ENCODE measurements at regions not wholly inside any gene's neighbourhood (a gene's known extent, or its start where the extent isn't known, plus 50 kb on each side); places are given as distances from the start of the nearest gene placed in this dataset.
"Not testable (repeated sequence)": the region's sequence is repeated elsewhere in the genome, so short reads cannot be mapped to it uniquely, and the experiment has no call there.

DNA sequence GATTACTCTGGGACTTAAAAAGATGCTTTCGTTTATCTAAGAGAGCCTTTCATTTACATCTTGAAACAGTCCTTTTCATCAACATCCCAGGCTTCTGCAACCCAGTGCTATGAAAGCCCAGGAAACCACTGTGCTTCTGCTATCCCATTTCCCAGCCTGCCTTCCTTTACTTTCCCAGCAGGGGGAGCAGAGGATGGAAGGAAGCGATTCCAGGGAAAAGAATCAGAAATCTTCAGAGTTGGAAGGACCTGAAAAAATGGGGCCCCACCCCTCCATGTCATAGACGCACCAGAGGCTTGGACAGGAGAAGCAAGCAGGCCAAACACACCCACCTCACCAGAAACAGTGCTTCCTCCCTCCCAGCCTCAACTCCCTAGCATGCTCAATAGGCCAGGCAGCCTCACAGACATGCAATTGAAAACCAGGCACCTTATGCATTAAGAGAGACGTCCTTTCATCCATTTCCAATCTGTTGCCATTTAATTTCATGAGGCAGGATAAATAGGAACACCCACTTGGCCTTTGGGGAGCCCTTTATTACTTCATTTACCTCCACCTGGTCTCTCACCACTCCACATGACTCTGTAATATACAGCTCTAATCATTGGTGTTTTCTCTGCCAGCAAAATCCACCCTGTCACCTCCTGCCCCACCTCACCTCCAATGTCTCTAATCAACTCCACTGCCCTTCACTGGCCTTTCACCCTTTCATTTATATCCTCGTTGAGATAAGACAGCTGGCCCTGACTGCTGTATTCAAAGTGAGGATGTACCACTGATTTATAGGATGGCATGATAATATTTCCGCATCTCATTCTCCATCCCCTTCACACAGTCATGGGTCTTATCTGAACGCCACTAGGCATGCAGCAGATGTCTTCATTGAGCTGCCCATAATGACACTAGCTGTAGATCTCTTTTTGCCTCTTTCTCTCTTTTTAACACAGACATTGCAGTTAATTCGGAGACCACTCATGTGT, 583.9 kb downstream of the NTRK3 start:
- peak; percentile 26 for DNase-seq

DNA sequence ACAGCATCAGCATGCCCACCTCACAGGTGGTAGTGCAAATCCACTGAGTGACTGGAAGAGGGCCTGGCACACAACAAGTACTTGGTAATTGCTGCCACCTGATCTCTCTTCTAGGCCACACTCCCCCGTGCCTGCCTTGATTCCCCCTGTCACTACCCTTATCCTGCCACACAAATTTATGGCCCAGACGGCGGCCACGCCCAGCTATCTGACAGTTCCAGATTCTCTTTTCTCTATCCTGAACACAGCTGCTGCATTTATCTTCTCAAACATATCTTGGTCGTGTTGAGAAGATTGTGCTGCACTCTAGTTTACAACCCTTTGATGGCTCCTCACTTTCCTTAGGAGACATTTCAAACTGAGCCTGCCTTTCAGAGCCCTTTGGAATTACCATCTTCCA, 585.2 kb downstream of the NTRK3 start:
- no peak for DNase-seq

DNA sequence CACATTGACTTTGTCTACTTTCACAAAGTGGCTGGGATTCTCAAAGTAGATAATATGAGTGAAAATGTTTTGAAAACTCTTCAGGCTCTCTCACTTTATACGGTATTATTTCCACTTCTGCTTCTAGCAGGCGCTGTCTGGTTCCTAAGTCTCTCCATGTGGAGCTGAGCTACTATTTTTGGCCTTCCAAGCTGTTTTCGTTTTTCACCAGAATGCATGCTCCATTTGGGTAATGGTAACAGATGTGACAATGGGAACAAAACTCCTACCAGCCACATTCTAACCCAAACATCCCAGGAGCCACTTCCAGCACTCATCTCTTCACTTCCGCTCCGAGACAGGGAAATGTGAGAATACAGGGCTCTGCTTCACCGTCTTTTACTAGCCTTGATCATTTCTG, 586.7 kb downstream of the NTRK3 start:
- DNase-seq = no peak

DNA sequence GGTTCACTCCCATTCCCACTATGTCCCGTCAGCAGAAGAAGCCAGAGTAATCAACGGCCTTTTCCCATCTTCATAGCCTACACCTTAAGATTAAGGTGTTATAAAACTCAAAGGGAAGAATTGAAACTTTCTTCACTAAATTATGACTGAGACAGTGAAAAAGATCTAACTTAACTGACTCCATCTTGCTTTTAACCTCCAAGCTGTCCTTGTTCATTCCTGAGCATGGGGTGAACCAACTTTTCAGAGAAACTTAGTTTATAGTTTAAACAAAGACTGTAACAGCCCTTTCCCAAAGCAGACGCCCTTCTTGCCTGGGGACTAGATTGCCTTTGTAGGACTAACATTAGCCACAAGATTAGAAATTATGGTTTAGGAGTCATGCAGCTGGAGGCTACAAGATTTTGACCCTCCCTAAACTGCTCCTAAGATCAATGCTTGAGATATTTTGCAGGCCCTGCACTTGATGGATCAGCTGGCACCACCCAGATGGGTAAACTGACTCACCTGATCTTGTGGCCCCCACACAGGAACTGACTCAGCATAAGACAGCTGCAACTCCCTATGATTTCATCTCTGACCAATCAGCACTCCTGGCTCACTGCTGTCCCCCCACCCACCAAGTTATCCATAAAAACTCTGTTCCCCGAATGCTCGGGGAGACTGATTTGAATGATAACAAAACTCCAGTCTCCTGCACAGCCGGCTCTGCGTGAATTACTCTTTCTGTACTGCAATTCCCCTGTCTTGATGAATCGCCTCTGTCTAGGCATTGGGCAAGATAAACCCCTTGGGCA, 587.6 kb downstream of the NTRK3 start:
- DNase-seq = not testable (repeated sequence)

DNA sequence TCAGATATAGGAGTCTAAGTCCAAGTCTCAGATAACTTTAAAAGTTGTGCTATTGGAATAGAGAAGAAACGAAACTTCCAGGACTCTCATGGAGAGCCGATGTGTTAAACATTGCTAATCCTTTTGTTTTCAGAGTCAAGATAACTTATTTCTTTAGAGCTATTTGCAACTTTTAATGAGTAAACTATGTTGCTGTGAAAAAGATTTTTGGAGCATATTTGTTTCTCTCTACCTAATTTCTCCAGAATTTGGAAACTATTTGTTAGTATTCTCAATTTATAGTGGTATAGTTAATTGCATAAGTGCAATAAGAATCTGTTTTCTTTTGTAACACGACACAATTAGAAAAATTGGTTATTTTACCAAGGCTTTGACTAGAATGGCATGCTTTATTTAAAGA, 588.9 kb downstream of the NTRK3 start:
- DNase-seq = no peak

DNA sequence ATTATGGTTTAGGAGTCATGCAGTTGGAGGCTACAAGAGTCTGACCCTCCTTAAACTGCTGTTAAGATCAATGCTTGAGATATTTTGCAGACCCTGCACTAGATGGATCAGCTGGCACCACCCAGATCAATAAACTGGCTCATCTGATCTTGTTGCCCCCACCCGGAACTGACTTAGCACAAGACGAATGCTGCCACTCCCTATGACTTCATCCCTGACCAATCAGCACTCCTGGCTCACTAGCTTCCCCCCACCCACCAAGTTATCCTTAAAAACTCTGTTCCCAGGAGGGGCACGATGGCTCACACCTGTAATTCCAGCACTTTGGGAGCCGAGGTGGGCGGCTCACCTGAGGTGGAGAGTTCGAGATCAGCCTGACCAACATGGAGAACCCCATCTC, 594.0 kb downstream of the NTRK3 start:
- DNase-seq = no peak

DNA sequence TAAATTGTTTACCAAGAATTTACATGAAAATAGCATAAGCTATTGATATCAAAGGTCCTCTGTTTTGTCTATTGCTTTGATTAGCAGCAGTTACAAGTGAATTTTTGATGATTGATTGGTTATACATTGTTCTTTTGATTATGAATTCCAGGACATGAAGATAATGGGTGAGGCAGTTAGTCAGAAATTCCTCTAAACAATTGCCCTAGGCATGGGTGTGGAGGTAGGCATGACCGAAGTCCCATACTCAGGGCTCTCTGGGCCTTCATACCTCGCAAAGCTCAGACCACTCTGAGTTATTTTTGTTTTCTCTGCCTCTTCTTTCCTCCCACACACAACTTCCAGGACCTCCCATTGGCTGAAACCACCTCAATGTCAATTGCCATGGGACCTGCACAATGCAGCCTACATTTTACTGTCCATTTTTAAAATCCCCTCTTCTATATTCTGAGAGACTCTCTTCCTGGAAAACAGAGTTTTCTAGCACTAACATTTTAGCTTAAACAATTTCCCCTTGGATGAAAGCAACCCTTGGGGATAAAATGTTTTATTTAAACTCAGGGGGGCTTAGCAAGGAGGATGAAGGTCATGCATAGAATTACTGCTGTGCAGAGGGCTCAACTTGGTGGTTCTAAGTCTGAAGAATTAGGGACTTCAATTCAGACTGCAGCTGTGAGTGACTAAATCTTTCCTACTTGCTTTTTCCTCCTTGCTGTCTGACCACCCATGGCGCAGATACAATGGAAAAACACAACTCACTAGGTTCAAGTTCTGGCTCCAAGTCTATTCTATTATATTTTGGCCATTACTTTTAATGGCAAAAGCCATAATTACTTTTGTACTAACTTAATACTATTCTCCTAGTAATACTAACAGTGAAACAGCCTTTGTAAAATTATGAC, 594.8 kb downstream of the NTRK3 start:
- no peak for DNase-seq

DNA sequence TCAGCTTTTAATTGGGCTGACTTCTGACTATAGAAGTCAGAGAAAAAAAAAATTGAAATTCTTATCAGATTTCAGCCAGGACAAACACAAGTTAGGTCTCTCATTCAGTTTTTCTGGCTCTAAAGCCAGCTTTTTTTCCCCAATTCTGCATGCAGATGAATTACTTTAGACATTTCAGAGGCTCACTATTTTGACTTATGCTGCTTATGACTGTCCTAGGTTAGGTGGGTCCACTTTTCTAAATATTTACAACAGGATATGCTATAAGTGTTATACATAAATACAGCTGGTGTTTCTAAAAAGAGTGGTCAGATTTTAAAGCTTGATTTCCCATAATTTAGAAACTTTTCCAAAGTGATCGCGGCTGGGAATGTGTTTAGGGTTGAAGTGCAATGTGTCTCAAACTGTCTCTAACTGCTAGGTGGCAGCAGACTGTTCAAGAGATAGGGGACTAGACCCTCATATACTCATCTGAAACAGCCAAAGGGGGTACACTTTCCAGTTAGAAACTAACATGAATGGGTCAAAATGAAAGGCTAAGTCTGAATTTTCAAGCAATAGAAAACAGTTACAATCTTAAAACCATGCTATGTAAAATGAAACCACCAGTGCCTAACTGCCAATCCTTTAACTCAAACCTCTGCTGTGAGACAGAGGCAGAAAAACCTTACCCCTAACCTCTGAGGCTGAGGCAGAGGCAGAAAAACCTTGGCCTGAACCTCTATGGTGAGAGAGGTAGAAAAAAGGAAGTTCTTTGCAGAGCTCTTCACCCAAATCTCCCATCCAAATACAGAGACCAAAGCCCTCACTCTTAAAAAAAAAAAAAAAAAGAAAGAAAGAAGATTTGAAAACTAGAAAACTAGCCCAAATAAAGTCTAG, 596.0 kb downstream of the NTRK3 start:
- DNase-seq = no peak

DNA sequence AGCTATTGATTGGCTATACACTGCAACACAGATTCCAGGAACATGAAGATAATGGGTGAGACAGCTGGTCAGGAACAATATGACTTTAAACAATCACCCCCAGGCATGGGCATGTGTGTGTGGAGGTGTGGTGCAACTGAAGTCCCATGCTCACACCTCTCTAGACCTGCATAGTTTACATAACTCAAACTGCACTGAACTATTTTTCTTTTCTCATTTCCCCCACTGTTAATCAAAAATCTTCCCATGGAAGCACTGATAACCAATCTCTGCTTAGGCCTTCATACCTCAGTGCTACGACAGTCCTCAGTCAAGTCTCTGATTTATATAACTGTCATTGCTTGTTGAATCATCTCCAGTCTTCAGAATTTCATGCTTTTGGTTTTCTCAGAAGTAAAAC, 600.2 kb downstream of the NTRK3 start:
- DNase-seq = no peak

DNA sequence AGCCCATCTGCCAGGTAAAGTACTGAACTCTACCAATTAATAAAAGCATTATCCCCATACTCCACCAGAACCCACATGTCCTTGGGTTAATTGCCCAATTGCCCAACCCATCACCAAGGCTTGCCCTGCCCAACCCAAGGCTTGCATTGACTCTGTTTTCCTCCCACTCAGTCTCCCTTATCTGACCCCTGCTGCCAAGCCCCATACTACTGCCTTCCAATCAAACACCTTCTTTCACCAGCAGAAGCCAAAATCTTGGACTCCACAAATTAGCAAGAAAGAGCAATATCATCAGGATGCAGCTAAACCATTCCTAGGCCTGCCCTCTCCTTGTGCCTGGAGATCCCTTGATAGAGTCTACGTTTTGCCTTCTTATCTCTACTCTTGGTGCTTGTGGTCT, 602.9 kb downstream of the NTRK3 start:
- no peak for DNase-seq

DNA sequence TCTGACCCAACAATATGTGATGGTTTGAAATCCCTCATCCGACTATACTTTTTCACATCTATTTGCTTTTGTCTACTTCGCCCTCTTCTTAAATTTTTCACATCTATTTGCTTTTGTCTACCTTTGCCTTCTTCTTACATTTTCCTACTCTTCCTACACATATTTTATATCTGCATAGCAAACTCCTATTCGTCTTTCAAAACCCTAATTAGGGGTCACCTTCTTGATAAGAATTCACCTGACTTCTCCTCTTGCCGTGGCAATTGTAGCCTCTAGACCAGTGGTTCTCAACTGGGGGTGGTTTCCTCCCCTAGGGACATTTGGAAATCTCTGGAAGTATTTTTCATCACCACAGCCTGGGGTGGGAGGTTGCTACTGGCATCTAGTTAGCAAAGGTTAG, 607.4 kb downstream of the NTRK3 start:
- DNase-seq = no peak

DNA sequence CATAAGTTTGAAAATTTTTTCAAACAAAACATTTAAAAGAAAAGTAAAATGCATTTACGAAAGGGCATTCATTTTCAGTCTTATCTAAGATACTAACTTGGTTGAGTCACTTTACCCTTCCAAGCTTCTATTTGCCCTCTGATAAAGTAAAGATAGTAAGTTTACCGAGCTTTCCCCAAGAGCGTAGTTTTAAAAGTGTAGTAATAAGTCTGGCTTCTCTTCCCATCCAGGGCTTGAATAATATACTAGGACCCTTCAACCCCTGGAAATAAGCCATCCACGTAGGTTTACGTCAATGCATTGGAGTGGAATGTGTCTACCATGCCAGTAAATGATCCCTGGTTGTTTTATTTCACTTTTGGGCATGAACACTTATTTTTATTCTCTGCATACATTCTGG, 608.3 kb downstream of the NTRK3 start:
- no peak for DNase-seq

DNA sequence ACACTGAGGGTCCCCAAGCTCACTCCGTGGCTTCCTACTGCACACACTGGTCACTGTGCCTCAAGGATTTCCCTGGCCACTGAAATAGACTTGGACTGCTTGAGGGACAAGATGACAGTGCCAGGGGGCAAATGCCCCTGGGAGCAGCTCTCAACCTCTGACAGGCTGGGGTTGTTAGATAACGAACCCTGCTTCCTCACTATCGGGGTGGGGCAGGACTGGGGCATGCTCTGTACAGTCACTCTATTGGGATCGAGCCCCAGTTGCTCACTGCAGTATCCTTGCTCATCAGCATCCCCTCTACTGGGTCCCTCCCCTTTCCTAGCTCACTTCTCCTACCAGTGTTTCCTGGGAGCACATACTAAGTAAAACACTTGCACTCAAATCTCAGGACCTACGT, 610.8 kb downstream of the NTRK3 start:
- DNase-seq = no peak

DNA sequence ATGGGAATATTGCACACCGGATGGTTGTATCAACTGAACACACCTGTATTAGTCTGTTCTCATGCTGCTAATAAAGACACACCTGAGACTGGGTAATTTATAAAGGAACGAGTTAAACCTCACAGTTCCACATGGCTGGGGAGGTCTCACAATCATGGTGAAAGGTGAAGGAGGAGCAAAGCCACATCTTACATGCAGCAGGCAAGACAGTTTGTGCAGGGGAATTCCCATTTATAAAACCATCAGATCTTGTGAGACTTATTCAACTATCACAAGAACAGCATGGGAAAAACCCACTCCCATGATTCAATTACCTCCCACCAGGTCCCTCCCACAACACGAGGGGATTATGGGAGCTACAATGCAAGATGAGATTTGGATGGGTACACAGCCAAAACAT, 613.5 kb downstream of the NTRK3 start:
- not testable (repeated sequence) for DNase-seq

DNA sequence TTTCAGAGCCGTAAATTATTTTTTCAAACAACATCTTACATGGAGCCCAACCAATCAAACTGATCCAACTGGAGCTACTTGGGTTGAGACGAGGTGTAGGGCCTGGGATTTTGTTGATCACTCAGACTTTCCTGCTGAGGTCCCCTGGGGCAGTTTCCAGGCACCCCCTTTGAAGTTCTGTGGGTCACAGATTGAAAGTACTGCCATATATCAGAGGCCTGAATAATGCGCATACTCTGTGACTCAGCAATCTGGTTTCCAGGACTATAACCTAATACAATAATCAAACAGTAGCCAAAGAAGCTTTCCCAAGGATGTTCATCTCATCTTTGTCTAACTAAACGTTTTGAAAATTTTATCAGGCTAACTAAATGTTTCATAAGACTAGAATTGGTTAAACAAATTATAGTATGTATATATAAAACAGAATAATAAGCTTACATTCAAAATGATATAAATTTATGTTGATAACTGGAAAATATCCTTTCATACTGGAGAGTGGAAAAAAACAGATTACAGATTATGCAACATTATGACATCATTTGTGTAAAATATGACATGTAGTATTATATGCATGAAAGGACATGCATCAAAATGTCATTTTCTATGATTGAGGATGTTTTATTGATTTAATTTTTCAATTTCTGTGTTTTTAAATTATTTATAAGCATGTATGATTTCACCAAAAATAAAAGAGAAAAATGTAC, 617.1 kb downstream of the NTRK3 start:
- no peak for DNase-seq

DNA sequence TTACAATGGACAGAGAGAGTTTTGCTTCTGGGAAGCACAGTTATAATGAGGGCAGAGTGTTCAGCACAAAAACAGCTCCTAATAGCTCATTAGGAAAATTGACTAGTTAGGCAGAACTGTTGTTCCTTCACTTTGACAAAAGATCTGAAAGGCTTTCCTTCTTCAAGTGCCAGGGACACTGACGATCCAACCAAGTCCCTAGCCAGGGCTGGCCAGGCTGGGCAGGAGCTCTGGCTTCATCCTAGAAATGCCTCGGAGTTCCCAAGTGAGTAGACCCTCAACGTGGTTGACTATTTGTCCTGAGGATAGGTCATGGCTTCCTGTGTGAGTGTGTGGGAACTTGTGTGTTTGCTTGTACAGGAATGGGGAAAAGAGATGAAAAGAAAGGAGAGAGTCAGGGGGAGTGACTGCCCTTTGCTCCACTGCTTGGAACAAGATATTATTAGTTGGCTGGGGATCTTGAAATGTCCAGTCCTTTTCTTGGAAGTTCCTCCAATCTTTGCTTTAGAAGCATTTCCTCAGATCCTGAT, 617.9 kb downstream of the NTRK3 start:
- DNase-seq = peak; percentile 74

DNA sequence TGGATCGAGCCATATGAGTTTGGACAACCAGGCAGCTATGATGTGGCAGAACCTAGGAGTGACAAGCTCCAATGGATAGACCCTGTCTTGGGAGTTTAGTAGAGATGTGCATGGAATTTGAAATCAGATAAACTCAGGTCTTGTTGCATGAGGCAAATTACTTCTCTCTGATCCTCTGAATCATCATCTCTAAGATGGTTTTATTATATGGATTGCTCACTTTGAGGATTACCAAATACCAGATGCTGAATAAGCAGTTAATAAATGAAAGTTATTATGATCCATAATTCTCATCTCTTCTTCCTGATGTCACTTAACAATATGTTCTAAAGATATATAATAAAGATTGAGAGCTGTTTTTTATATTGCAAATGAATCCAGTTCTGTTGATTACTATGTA, 622.2 kb downstream of the NTRK3 start:
- DNase-seq = no peak

DNA sequence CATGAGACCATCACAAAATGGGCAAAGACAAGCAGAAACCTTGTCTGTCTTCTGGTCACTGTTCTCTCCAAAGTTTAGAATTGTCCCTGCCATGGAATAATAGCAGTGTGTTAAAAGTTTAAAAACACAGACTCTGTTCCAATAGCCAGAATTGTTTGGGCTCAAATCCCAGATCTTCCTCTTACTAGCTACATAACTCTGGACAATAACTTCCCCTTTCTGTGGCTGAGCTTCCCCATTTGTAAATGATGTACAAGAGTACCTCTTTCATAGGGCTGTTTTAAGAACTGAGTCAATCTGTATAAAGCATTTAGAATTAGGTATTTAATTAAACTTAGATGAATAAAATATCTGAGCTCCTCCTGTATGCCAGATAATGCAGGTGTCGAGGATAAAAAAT, 623.0 kb downstream of the NTRK3 start:
- no peak for DNase-seq

DNA sequence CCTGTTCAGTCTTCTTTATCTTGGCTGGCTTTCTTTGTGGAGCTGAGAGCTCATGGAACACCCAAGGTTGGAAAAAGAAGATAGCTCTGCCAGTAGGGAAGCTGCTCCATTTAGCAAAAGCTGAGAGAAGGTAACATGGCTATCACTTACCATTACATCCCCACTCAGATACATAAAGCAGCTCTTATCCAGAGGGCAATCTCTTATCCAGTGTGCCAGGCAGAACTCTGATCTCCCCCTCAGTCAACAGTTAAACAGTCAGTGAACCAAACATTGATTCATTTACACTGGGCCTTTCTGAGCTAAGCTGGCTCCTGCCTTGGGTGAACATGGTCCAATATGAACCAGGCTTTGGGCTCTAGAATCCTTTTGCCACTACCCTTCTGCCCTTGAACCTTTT, 624.2 kb downstream of the NTRK3 start:
- DNase-seq = no peak

DNA sequence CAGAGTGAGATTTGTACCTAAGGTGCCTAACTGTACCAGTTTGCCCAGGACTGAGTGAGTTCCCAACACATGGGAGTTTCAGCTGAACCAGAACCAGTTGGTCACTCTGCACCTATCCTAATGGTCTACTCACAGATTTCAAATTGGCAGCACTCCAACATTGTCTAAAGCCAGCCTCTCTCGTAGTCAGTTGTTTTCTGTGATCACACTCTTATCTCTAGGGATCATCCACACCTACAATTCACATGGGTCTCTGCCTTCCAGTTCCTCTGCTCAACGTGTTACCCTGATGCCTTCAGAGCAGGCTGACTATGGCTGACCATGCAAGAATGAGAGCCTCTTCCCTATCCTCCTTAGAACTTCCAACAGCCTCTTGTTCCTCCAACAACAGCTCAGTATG, 624.8 kb downstream of the NTRK3 start:
- no peak for DNase-seq

DNA sequence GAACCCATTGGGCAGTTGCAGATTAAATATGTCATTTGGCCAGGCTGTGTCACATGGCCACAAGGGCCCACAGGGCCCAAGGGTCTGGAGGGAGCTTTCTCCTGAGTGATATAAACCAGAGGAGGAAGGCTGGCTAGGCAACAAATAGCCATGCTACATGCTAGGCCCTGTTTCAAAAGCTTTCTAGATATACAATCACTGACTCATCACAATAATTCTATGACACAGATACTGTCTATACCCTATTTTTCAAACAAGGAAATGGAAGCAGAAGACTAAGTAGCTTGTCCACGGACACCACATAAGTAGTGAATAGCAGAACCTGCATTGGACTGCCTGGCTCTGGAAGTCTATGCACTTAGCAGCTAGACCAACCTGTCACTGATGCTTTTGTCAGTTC, 625.4 kb downstream of the NTRK3 start:
- no peak for DNase-seq
